Thyroid gland (tissue), 4 donors: ENCODE measurements at regions not wholly inside any gene's neighbourhood (a gene's known extent, or its start where the extent isn't known, plus 50 kb on each side); places are given as distances from the start of the nearest gene placed in this dataset.

Source experiments
- CTCF ChIP-seq, 6 experiments: fragments of 200-600 bp in 3 of 6; fragments of 450-650 bp in 3 of 6; sonication (generic) in 3 of 6; IDR thresholded peaks; one replicate each; pipeline ENCODE4 v1.5.1; 2016 to 2019; ENCODE audit warnings: antibody characterized with exemption in 6 of 6, mild to moderate bottlenecking in 2 of 6, inconsistent platforms in 1 of 6, moderate library complexity in 1 of 6
- POLR2A ChIP-seq, 2 donors: fragments of 450-650 bp; IDR thresholded peaks; one replicate each; pipeline ENCODE4 v1.6.1; 2017; ENCODE audit warnings: antibody characterized with exemption in 2 of 2, mild to moderate bottlenecking in 2 of 2, moderate library complexity in 1 of 2

- TF ChIP-seq POLR2A (IDR thresholded peaks at IDR 0.05) (no peak), CTCF (IDR thresholded peaks at IDR 0.05) (no peak)
Observed at GRCh38 chr16:74052016-74052415, 244.6 kb upstream of the PSMD7 start.
